ENCODE measurements at regions not wholly inside any gene's neighbourhood (a gene's known extent, or its start where the extent isn't known, plus 50 kb on each side); places are given as distances from the start of the nearest gene placed in this dataset.

DNA sequence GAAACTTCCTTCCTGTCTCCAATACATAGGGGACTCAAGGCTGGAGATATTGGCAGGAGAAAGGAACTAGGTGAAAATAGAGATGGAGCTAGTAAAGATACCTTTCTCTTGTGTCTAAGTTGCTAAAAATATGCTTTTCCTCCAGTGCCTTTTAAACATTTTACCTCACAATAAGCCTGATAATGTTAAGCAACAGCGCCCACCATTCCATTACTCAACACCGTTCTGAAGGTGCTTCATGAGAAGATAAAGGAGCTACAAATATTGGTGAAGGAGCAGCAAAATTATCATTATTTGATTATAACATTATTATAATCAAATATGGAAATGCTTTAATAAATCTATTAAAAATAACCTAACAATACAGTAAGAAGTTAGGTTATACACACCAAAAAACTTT is 83.6 kb upstream of the BARX2 start:
- peaks cover 49% of the 10 kb centered on the region for H3K4me1 Mint-ChIP-seq (ENCODE audit: low read depth)
- H3K27ac Mint-ChIP-seq = no peak overlapping the region
- DNase-seq (ENCODE audit: low spot score, unreplicated experiment) = no peak

DNA sequence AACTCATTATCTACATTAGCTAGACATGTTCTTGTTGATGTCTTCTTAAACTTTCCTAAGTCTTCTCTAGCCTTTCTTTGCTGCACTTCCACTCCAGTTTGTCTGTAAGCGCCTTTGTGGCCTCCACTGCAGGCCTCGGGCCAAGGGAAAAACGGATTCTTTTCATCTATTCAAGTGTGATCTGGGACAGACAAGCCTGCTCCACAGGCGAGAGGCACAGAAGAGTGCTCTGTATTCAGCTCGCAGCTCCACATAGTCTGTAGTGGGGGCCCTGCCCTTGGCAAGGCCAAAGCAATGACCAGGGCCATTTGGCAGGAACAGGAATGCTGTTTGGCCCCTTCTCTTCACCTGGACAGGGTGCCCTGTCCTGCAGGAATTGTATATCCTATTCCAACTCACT is 84.1 kb upstream of the BARX2 start:
- peaks cover 13% of the 10 kb centered on the region for H3K27me3 Mint-ChIP-seq
- no peaks in the 10 kb centered on the region for H3K9me3 Mint-ChIP-seq (ENCODE audit: low read depth)
- H3K27ac Mint-ChIP-seq = no peak overlapping the region
- H3K4me3 Mint-ChIP-seq (ENCODE audit: low read depth) = no peak overlapping the region
- DNase-seq (ENCODE audit: low spot score, unreplicated experiment) = no peak
- TF ChIP-seq, protein P1, sequence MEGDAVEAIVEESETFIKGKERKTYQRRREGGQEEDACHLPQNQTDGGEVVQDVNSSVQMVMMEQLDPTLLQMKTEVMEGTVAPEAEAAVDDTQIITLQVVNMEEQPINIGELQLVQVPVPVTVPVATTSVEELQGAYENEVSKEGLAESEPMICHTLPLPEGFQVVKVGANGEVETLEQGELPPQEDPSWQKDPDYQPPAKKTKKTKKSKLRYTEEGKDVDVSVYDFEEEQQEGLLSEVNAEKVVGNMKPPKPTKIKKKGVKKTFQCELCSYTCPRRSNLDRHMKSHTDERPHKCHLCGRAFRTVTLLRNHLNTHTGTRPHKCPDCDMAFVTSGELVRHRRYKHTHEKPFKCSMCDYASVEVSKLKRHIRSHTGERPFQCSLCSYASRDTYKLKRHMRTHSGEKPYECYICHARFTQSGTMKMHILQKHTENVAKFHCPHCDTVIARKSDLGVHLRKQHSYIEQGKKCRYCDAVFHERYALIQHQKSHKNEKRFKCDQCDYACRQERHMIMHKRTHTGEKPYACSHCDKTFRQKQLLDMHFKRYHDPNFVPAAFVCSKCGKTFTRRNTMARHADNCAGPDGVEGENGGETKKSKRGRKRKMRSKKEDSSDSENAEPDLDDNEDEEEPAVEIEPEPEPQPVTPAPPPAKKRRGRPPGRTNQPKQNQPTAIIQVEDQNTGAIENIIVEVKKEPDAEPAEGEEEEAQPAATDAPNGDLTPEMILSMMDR (IDR thresholded peaks at IDR 0.05; ENCODE audit: unreplicated experiment) = no peak
- H3K4me1 Mint-ChIP-seq (ENCODE audit: low read depth) = peaks cover 54% of the 10 kb centered on the region
- H3K36me3 Mint-ChIP-seq (ENCODE audit: insufficient read depth) = no peaks in the 10 kb centered on the region

More for the DNA sequence above, 83.6 kb upstream of the BARX2 start:
- H3K27me3 Mint-ChIP-seq = peaks cover 13% of the 10 kb centered on the region
- H3K4me3 Mint-ChIP-seq (ENCODE audit: low read depth) = no peak overlapping the region
- H3K36me3 Mint-ChIP-seq (ENCODE audit: insufficient read depth) = no peaks in the 10 kb centered on the region
- TF ChIP-seq, protein P1 (IDR thresholded peaks at IDR 0.05; ENCODE audit: unreplicated experiment) = no peak
- no peaks in the 10 kb centered on the region for H3K9me3 Mint-ChIP-seq (ENCODE audit: low read depth)

DNA sequence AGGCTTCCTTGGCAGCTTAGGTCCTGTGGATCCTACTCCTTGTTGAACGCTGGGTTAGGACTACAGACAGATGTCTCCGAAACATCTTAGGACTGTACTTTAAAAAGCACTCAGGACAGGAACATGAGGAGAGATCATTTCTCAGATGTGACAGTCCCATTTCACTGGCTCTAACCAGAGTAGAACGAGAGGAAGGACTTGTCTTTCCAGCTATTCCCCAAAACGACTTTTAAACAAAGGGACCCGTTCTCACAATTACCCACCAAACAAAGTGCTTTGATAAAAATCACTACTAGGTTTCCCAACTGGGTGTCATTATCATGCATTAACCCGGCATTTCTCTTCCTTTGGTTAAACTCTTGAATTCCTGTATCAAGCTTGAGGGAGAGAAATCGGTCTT is 84.7 kb upstream of the BARX2 start:
- Mint-ChIP-seq H3K27ac (no peak overlapping the region), H3K36me3 (ENCODE audit: insufficient read depth) (no peaks in the 10 kb centered on the region), H3K9me3 (ENCODE audit: low read depth) (no peaks in the 10 kb centered on the region), H3K4me3 (ENCODE audit: low read depth) (no peak overlapping the region), H3K4me1 (ENCODE audit: low read depth) (peaks cover 59% of the 10 kb centered on the region), H3K27me3 (peaks cover 11% of the 10 kb centered on the region)
- TF ChIP-seq, protein P1 (IDR thresholded peaks at IDR 0.05; ENCODE audit: unreplicated experiment) = no peak
- DNase-seq (ENCODE audit: low spot score, unreplicated experiment) = no peak

DNA sequence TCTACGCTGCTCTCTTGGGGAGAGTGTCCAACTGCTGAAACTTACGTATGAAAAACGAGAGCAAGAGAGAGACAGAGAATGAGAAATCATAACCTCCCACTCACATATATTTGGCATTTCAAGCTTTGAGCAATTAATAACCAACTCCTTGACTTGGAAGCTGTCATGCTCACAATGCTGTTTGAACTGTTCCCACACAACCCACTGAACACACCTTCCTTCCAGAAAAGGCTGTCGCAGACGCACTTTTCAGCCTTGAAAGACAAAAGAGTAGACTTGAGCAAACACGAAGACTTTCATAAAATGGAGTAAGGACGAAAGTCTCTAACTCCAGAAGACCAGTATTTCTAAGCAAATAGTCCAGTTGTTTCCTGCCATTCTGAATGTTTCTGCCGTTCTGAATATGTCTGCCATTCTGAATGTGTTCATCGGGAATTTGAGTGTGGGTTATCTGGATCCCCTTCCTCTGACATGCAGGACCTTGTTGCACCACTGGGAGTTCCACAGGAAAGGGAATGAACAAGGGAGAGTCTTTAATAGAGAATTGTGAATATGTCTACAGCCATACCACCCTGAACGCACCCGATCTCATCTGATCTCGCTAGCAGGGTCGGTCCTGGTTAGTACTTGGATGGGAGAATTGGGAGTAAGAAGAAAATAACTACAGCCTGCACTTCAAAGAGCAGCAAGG is 86.2 kb upstream of the BARX2 start:
- DNase-seq (ENCODE audit: low spot score, unreplicated experiment) = no peak
- TF ChIP-seq, protein P1 (IDR thresholded peaks at IDR 0.05; ENCODE audit: unreplicated experiment) = peak; percentile 24
- Mint-ChIP-seq H3K27me3 (peaks cover 3% of the 10 kb centered on the region), H3K4me3 (ENCODE audit: low read depth) (no peak overlapping the region), H3K27ac (no peak overlapping the region), H3K36me3 (ENCODE audit: insufficient read depth) (no peaks in the 10 kb centered on the region), H3K9me3 (ENCODE audit: low read depth) (no peaks in the 10 kb centered on the region), H3K4me1 (ENCODE audit: low read depth) (peaks cover 69% of the 10 kb centered on the region)

DNA sequence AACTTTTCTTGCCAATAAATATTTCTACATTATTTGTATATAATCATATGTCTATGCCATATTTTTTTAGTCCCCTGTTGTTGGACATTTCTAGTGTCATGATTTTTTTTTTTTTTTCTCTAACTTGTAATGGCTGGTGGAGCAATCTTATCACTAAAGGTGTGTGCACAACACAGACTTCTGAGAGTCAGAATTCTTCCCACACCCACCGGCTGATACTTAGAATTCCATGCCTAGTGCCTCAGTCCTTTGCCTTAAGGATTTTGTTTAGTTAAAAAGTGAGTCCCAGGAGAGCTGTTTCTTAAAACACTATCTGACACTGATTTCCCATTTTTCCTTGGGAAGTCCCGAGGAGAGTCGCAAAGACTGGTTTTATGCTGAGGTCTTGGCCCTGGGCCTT is 87.7 kb upstream of the BARX2 start:
- Mint-ChIP-seq H3K4me3 (ENCODE audit: low read depth) (no peak overlapping the region), H3K27me3 (peaks cover 3% of the 10 kb centered on the region), H3K36me3 (ENCODE audit: insufficient read depth) (no peaks in the 10 kb centered on the region), H3K4me1 (ENCODE audit: low read depth) (peaks cover 72% of the 10 kb centered on the region), H3K27ac (peak overlapping the region; percentile 73), H3K9me3 (ENCODE audit: low read depth) (no peaks in the 10 kb centered on the region)
- TF ChIP-seq, protein P1 (IDR thresholded peaks at IDR 0.05; ENCODE audit: unreplicated experiment) = no peak
- DNase-seq (ENCODE audit: low spot score, unreplicated experiment) = no peak

Measured in progenitor cell of endocrine pancreas (in vitro differentiated cells).